Putamen (tissue), 1 donor: ENCODE measurements at regions not wholly inside any gene's neighbourhood (a gene's known extent, or its start where the extent isn't known, plus 50 kb on each side); places are given as distances from the start of the nearest gene placed in this dataset.

Experiments used
- DNase-seq: peaks from one replicate; pipeline ENCODE4 v3.0.0-alpha.2; 2016; ENCODE audit warnings: low spot score

DNA sequence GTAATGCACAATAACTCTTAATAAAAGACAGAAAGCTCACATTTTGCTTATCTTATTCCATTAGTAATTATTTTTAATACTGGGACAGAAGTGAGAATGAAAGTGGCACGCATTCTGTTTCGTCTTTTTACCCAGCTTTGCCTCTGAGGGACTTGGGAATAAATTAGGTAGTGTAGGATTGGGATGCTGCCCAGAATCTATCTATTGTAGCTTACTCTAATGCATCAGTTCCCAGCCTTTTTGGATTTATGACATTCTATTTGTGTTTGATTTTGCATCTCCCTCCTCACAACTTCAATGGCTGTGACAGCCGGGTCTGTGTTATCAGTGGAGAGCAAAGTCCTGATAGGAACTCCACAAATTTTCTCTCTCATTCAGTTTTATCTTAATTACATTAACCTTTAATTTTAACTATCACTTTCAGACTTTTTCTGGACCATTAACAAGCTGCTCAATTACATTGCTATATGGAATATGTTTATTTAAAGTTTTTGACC lies 62.9 kb upstream of the TULP4 start:
- DNase-seq = no peak

DNA sequence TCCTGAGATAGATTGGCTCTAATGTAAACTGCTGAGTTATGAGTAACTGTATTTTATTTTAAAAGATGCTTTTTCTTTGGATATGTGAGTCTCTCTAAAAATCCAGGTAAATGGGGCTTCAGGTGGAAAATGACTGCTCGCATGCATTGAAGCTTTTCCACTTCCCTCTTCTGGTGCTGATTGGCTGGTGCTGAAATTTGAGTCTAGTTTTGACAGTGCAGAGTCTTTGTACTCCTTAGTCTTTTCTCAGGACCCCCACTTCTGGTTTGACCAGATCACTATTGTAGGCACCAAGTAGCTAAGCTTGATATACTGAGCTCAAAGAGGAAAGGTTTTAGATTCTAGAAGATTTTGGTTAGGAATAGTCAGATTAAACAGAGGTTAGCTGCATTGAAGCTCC lies 60.7 kb upstream of the TULP4 start:
- DNase-seq = no peak

DNA sequence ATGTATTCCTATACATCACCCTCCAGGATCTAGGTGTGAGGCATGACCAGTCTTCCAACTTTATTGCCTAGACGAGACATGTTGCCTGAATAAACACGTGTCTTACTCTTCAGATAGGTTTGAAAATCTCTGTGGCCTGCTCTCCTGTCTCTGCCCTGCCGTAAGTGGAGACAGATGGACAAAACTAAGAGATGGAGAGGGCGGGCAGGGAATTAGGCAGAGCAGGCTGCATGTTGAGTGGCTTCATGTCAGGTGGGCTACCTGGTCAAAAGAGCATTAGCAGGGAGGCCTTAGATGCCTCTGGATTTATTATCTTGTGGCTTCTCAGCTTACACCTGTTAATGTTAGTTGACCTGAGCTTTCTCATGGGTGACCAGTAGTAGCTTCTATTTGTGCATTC lies 59.0 kb upstream of the TULP4 start:
- no peak for DNase-seq

DNA sequence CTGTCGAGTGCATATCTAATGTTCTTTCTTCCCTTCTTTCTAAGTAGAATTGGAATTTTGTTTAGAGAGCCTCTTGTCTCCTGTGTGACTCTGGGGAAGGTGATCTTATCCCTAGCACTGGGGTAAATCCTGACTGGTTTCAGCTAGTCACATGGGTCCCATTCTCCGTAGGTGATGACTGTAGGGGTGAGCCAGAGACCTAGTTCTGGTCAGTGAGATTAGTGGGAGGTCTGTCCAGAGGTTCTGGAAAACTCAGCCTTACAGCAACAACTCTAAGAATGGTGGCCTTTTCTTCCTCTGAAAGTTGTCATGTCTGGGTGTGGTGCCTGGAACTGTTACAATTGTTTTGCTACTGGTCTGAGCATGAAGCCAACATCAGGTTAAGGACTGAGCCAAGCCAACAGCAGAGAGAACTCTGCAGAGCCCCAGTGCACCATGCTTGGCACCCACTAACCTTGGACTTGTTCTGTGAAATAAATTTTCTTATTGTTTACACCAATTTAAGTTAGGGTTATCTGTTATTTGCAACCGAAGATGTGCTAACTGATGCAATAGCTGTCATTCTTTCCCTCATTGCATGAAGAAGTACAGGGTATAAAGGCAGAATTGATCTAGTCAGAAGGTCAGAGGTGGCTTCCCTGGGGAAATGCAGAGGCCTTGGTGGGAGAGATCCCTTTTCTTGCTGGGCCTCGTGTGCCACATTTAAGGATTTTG lies 56.8 kb upstream of the TULP4 start:
- DNase-seq = no peak

DNA sequence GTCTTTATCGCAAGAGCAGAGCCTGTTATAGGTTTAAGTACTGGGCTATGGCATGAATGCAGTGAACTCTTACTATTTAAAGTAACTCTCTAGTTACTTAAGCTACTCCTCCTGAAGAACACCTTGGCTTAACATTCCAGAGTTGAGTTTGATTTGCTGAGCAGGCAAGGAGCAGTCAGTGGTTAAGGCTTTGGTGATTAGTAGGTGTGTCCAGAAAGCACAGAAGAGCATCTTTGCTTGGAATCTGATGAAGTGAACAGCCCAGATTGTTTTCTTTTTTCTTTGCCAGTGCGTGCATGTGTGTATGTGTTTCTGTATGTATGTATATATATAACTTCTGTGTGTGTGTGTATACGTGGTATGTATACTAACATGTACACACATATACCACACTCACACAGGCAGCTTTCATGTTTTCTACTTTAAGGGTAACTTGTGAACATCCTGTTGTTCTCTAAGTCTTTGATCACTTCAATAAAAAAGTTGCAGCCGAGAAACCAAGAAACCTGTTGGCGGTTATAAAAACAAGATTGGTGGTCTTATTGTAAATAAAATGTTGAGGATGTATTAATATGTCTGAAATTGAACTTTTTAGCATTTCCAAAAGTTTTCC lies 56.2 kb upstream of the TULP4 start:
- DNase-seq = no peak

DNA sequence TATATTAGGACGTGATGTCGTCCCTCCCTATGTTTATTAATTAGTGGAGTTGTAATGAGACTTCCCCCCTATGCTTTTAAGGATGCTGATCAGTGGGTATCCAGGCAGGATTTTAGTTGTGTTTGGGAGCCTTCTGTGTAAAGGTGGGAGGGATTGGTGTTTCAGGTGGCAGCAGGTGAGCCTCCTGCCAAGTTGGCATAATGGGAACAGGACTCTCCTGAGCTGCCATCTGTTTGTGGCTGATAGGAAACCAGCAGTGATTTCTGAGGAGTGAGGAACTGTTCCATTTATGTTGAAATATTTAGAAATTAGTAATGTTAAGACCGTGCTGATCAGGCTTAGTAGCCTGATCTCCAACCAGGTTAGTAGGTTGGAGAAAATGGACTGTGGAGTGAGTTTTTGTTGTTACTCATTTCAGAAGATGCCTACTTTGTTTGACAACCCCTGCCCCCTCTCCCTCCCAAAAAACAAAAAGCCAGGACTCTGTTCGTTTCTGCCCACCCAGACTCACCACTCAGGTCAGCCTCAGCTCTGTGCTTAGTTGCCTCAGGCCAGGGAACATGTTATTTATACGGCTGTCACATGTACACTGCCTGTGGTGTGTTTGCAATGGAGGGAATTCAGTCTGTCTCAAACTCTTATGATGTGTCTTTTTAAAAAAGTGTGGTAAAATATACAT lies 55.4 kb upstream of the TULP4 start:
- no peak for DNase-seq

DNA sequence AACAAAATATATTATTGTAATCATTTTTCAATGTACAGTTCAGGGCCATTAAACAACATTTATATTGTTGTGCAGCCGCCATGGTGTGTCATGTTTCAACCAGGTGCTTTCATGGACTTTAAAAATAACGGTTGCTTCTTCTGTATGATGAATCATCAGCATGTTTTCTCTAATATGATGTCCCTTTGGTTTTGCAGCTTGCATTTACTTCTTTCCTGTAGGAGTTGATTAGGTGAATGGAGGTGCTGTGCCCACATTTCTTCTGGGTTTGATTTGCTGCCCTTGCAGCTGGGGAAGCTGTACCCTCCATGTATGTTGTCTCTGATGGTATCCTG lies 54.9 kb upstream of the TULP4 start:
- no peak for DNase-seq

DNA sequence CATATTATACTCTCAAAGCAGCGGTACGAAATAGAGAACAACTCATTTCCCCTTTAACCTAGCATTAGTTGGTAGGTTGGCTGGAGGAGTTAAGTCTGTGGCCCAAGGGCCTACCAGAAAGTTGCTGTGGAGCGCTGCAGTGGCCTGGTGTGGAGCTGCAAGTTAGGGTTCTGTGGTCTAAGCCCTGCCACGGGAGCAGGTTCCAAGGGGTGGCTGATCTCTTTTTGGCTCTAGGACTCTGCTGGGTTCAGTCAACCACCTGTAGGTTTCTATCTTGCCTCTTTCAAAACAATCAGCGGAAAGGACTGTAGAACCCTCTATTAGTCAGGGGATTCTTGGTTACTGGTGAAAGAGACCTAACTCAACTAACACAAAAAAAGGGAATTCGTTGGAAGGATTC lies 54.5 kb upstream of the TULP4 start:
- no peak for DNase-seq

DNA sequence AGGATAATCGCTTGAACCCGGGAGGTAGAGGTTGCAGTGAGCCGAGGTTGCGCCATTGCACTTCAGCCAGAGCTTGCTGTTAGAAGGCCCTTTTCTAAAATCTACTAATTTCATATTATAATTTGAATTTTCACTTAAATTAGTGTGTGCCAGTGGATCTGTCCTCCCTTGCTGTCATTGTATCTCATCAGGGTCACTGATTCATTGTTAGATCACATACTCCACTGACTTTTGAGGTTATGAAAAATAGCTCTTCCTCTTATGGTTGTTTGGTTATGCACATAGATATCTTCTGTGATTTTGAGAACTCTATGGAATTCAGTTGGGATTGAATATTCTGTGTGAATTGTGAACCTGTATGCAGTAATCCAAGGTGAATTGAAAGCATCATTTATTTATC lies 53.1 kb upstream of the TULP4 start:
- no peak for DNase-seq

DNA sequence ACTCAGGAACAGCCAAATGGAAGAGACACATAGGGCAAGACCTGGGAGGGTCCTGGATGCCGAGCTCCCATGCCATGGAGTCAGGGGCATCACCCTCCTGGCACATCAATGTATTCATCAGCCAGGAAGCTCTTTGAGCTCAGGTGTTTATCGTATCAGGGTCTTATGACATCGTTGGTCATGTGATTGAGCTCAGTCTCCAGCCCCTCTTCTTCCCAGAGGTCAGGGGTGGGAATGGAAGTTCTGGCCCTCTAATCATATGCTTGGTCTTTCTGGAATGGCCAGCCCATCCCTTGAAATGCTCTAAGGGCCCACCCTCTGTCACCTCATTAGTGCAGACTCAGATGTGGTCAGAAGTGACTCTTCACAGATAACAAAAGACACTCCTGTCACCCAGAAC lies 52.4 kb upstream of the TULP4 start:
- no peak for DNase-seq

DNA sequence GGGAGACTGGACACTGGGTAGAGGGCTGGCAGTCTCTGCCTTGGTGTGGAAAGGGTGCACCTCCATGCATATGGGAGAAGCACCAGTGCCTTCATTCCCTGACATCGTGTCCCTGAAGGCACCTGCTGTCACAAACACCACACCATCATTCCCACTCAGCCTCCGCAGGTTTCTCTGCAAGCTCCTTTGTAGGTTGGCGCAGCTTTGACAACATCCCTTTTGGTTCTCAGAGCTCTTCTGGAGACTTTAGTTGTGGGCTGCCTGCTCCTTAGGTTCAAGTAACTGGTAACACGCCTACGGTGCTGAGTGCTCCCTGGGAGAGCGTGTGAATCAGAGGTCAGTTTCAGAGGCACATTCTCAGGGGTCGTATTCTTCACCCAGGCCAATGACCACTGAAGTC lies 50.2 kb upstream of the TULP4 start:
- DNase-seq = peak; percentile 58
